Tibial nerve (tissue), 4 donors: ENCODE measurements at regions not wholly inside any gene's neighbourhood (a gene's known extent, or its start where the extent isn't known, plus 50 kb on each side); places are given as distances from the start of the nearest gene placed in this dataset.

Experiments used
- DNase-seq, 2 donors: peaks; one replicate each; pipeline ENCODE4 v3.0.0-alpha.2; 2019; ENCODE audit warnings: low spot score in 2 of 2
- H3K27ac ChIP-seq, 4 donors: fragments of 200-600 bp; sonication (generic) in 3 of 4; one replicate each; pipeline ENCODE4 v1.5.1; 2017 to 2019; ENCODE audit warnings: mild to moderate bottlenecking in 1 of 4
- H3K27me3 ChIP-seq, 2 donors: fragments of 200-600 bp; sonication (generic) in 1 of 2; one replicate each; pipeline versions ENCODE4 v1.5.1 to v1.6.0; 2017 to 2019
- H3K36me3 ChIP-seq, 3 donors: fragments of 200-600 bp; sonication (generic); one replicate each; pipeline ENCODE4 v1.5.1; 2018 to 2019
- H3K4me1 ChIP-seq, 4 donors: fragments of 200-600 bp; sonication (generic) in 3 of 4; one replicate each; pipeline ENCODE4 v1.5.1; 2017 to 2019
- H3K4me3 ChIP-seq, 4 donors: fragments of 200-600 bp; sonication (generic) in 3 of 4; one replicate each; pipeline ENCODE4 v1.5.1; 2017 to 2019; ENCODE audit warnings: mild to moderate bottlenecking in 1 of 4, moderate library complexity in 1 of 4
- H3K9me3 ChIP-seq, 4 donors: fragments of 200-600 bp; sonication (generic) in 3 of 4; one replicate each; pipeline ENCODE4 v1.5.1; 2017 to 2019
- CTCF ChIP-seq, 5 experiments: fragments of 200-600 bp in 3 of 5; fragments of 450-650 bp in 2 of 5; sonication (generic) in 3 of 5; IDR thresholded peaks; one replicate each; pipeline ENCODE4 v1.5.1; 2016 to 2019; ENCODE audit warnings: antibody characterized with exemption in 5 of 5, mild to moderate bottlenecking in 3 of 5, moderate library complexity in 2 of 5
- EP300 ChIP-seq, 2 donors: sonication (generic); formaldehyde crosslinking; IDR thresholded peaks; one replicate each; pipeline ENCODE4 v1.6.1; 2017; ENCODE audit warnings: antibody characterized with exemption in 2 of 2, mild to moderate bottlenecking in 1 of 2
- POLR2A ChIP-seq, 2 donors: fragments of 450-650 bp; IDR thresholded peaks; one replicate each; pipeline ENCODE4 v1.6.1; 2017; ENCODE audit warnings: antibody characterized with exemption in 2 of 2, mild to moderate bottlenecking in 2 of 2, moderate library complexity in 2 of 2
- WGBS, 2 donors: methylation state at CpG; one replicate each; pipeline ENCODE4 v1.1.5; 2018; 5-methylcytosine and 5-hydroxymethylcytosine counted together

- no peak overlapping the region for H3K4me3 ChIP-seq
- H3K4me1 ChIP-seq: peaks cover 0 to 36% (median 0%) of the 10 kb centered on the region in 4 donors
- H3K27me3 ChIP-seq: no peaks in the 10 kb centered on the region
- no peaks in the 10 kb centered on the region for H3K9me3 ChIP-seq
- DNase-seq: no peak
- TF ChIP-seq POLR2A (IDR thresholded peaks at IDR 0.05) (no peak), CTCF (IDR thresholded peaks at IDR 0.05) (no peak), EP300 (IDR thresholded peaks at IDR 0.05) (no peak)
- 77 to 79% methylated on average over 1 of the region's 1 CpG for WGBS, 2 donors
- H3K27ac ChIP-seq: no peak overlapping the region
- no peaks in the 10 kb centered on the region for H3K36me3 ChIP-seq
These were observed 86.3 kb downstream of the RFPL4B start for GRCh38 chr6:112433457-112433856.

GRCh38 chr6:112434896-112435435, 87.8 kb downstream of the RFPL4B start:
- TF ChIP-seq EP300 (IDR thresholded peaks at IDR 0.05) (no peak), CTCF (IDR thresholded peaks at IDR 0.05) (no peak), POLR2A (IDR thresholded peaks at IDR 0.05) (no peak)
- Histone ChIP-seq H3K27me3 (no peaks in the 10 kb centered on the region), H3K27ac (no peak overlapping the region), H3K36me3 (no peaks in the 10 kb centered on the region), H3K4me1 (peaks cover 0 to 51% (median 0%) of the 10 kb centered on the region in 4 donors), H3K9me3 (no peaks in the 10 kb centered on the region), H3K4me3 (no peak overlapping the region)
- no peak for DNase-seq
- 80 to 81% methylated on average over 2 of the region's 2 CpGs for WGBS, 2 donors

GRCh38 chr6:112437058-112437457, 89.9 kb downstream of the RFPL4B start:
- no peaks in the 10 kb centered on the region for H3K27me3 ChIP-seq
- no peaks in the 10 kb centered on the region for H3K9me3 ChIP-seq
- no peak for DNase-seq
- peaks cover 0 to 58% (median 0%) of the 10 kb centered on the region in 4 donors for H3K4me1 ChIP-seq
- no peak for TF ChIP-seq EP300 (IDR thresholded peaks at IDR 0.05)
- no peak for TF ChIP-seq POLR2A (IDR thresholded peaks at IDR 0.05)
- TF ChIP-seq CTCF (IDR thresholded peaks at IDR 0.05): no peak
- no peak overlapping the region for H3K4me3 ChIP-seq
- H3K36me3 ChIP-seq: no peaks in the 10 kb centered on the region
- 19 to 31% methylated on average over 1 of the region's 1 CpG for WGBS, 2 donors
- peak overlapping the region in 1 of 4 donors; percentile 26 for H3K27ac ChIP-seq

GRCh38 chr6:112439010-112439409, 91.9 kb downstream of the RFPL4B start:
- Histone ChIP-seq H3K9me3 (no peaks in the 10 kb centered on the region), H3K27me3 (no peaks in the 10 kb centered on the region), H3K4me3 (no peak overlapping the region), H3K27ac (no peak overlapping the region), H3K4me1 (peaks cover 0 to 64% (median 0%) of the 10 kb centered on the region in 4 donors), H3K36me3 (no peaks in the 10 kb centered on the region)
- WGBS, 2 donors: 36 to 44% methylated on average over 5 of the region's 5 CpGs
- no peak for DNase-seq
- TF ChIP-seq CTCF (IDR thresholded peaks at IDR 0.05) (no peak), EP300 (IDR thresholded peaks at IDR 0.05) (no peak), POLR2A (IDR thresholded peaks at IDR 0.05) (no peak)

GRCh38 chr6:112439432-112439831, 92.3 kb downstream of the RFPL4B start:
- peaks cover 0 to 65% (median 0%) of the 10 kb centered on the region in 4 donors for H3K4me1 ChIP-seq
- H3K27me3 ChIP-seq: no peaks in the 10 kb centered on the region
- H3K27ac ChIP-seq: no peak overlapping the region
- H3K36me3 ChIP-seq: no peaks in the 10 kb centered on the region
- no peaks in the 10 kb centered on the region for H3K9me3 ChIP-seq
- 64 to 71% methylated on average over 1 of the region's 1 CpG for WGBS, 2 donors
- H3K4me3 ChIP-seq: no peak overlapping the region
- DNase-seq: no peak
- TF ChIP-seq POLR2A (IDR thresholded peaks at IDR 0.05) (no peak), EP300 (IDR thresholded peaks at IDR 0.05) (no peak), CTCF (IDR thresholded peaks at IDR 0.05) (no peak)
